ENCODE measurements at regions not wholly inside any gene's neighbourhood (a gene's known extent, or its start where the extent isn't known, plus 50 kb on each side); places are given as distances from the start of the nearest gene placed in this dataset.
"Not testable (repeated sequence)": the region's sequence is repeated elsewhere in the genome, so short reads cannot be mapped to it uniquely, and the experiment has no call there.

DNA sequence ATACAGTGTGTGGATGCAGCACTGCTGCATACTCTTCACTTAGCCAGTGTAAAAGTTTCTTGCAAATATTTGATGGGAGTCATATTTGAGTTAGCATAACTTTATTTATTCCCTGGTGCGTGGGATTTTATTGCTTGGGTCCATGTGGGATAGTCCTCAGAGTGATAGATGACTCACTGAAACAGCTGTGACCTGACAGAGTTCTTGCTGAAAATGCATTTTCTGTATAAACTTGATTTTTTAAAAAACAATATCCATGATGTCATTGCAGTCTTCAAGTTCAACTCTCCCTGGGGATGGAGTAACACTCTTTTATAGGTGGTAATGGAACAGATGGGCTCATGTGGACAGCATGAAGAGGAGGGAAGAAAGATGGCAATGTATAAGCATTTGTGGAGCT, 310.0 kb downstream of the PPP1R3A start:
- no peak for DNase-seq (ENCODE audit: low read depth)
- no peak for TF ChIP-seq CTCF (IDR thresholded peaks at IDR 0.05; ENCODE audit: control insufficient read depth, insufficient read depth, low read depth, low read length, missing control alignments)
- H3K4me3 ChIP-seq (ENCODE audit: control insufficient read depth, low read depth, low read length) = no peak overlapping the region

DNA sequence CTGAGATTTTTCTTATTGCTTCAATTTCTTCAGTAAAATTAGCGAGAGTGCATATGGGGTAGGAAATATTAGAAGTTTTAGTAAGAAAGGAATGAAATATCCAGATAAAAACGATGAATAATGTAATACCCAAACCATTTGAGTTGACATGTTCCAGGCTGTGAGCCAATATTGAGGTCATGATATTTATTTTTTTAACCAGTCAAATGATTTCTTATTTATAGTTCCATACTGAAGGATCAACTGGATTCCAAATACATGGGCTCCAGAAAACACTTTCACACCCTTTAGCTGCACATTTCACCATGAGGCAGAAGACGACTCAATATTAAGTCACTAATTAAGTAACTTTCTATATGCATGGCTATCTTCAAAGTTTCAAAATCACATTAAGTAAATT, 312.5 kb downstream of the PPP1R3A start:
- H3K4me3 ChIP-seq (ENCODE audit: control insufficient read depth, low read depth, low read length) = no peak overlapping the region
- DNase-seq (ENCODE audit: low read depth) = no peak
- no peak for TF ChIP-seq CTCF (IDR thresholded peaks at IDR 0.05; ENCODE audit: control insufficient read depth, insufficient read depth, low read depth, low read length, missing control alignments)

DNA sequence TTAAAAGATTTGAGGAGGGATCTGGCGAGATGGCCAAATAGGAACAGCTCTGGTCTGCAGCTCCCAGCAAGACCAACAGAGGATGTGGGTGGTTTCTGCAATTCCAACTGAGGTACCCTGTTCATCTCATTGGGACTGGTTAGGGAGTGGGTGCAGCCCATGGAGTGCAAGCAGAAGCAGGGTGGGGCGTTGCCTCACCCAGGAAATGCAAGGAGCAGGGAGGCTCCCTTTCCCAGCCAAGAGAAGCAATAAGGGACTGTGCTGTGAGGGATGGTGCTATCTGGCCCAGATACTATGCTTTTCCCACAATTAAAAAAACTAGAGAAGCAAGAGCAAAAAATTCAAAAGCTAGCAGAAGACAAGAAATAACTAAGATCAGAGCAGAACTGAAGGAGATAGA, 318.4 kb downstream of the PPP1R3A start:
- H3K4me3 ChIP-seq (ENCODE audit: control insufficient read depth, low read depth, low read length); DNase-seq (ENCODE audit: low read depth): not testable (repeated sequence)

DNA sequence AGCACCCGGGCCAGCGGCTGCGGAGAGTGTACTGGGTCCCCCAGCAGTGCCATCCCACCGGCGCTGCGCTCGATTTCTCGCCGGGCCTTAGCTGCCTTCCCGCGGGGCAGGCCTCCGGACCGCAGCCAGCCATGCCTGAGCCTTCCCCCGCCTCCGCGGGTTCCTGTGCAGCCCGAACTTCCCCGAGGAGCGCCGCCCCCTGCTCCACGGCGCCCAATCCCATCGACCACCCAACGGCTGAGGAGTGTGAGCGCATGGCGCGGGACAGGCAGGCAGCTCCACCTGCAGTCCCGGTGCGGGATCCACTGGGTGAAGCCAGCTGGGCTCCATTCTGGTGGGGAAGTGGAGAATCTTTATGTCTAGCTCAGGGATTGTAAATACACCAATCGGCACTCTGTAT, 325.4 kb downstream of the PPP1R3A start:
- not testable (repeated sequence) for DNase-seq (ENCODE audit: low read depth)

DNA sequence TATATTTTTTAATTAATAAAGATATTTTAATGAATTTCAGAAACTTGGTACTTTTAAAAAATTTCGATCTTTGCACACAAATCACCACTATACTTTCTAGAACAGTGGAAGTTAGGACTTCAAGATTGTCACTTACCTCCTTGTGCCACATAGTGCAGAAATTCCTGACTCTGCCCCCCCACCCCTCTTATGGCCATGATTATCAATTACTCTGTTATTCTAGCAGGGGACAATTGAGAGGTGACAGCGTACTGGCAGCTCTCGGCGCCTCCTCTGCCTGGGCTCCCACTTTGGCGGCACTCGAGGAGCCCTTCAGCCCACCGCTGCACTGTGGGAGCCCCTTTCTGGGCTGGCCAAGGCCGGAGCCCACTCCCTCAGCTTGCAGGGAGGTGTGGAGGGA, 325.9 kb downstream of the PPP1R3A start:
- H3K4me3 ChIP-seq (ENCODE audit: control insufficient read depth, low read depth, low read length) = not testable (repeated sequence)

More for the DNA sequence above, 325.4 kb downstream of the PPP1R3A start:
- not testable (repeated sequence) for H3K4me3 ChIP-seq (ENCODE audit: control insufficient read depth, low read depth, low read length)

GRCh38 chr7:113582471-113582870, 336.3 kb downstream of the PPP1R3A start:
- no peak overlapping the region for H3K4me3 ChIP-seq (ENCODE audit: control insufficient read depth, low read depth, low read length)
- no peak for TF ChIP-seq CTCF (IDR thresholded peaks at IDR 0.05; ENCODE audit: control insufficient read depth, insufficient read depth, low read depth, low read length, missing control alignments)
- no peak for DNase-seq (ENCODE audit: low read depth)

More for the DNA sequence above, 325.9 kb downstream of the PPP1R3A start:
- DNase-seq (ENCODE audit: low read depth) = not testable (repeated sequence)

DNA sequence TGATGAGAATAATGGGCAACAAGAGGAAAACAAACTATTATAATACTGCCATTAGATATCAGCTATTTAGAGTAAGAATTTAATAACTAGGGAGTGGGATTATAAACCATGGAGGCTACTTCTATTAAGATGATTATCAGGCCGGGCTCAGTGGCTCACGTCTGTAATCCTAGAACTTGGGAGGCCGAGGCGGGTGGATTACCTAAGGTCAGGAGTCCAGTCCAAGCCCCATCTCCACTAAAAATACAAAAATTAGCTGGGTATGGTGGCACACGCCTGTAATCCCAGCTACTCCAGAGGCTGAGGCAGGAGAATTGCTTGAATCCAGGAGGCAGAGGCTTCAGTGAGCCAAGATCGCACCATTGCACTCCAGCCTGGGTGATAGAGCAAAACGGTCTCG, 355.6 kb downstream of the PPP1R3A start:
- not testable (repeated sequence) for H3K4me3 ChIP-seq (ENCODE audit: control insufficient read depth, low read depth, low read length); DNase-seq (ENCODE audit: low read depth)

DNA sequence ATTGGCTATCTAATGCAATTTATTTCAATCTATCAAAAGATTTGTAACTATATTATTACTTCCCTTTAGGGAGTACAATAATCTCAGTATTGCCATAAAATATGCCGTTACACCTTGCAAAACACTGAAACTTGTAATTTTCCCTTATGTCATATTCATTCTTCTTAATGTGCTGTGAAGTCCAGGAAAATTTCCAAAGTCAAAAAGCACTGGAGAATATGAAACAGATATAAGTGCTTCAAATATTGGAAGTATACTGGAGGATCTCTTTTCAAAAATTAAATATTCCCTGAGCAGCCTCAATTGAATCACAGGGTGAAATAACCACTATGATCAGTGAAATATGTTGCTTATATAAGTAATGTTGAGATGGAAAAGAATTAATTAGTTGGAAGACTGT, 356.0 kb downstream of the PPP1R3A start:
- DNase-seq (ENCODE audit: low read depth) = no peak

DNA sequence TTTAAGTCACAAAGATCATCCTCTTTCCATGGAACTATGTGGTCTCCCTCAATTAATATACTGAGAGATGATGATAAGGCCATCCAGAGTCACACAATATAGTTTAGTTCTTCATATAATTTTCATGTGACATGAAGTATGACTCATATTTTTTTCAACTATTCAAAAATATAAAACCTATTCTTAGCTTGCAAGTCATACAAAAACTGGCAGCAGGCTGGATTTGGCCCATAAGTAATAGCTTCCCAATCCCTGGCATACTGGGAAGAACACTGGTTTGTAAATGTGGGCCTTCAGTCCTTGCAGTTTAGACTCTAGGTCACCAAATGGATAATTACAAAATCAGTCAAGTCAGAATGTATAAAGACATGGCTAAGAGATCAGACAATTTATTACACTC, 356.6 kb downstream of the PPP1R3A start:
- TF ChIP-seq CTCF (IDR thresholded peaks at IDR 0.05; ENCODE audit: control insufficient read depth, insufficient read depth, low read depth, low read length, missing control alignments) = no peak
- H3K4me3 ChIP-seq (ENCODE audit: control insufficient read depth, low read depth, low read length) = no peak overlapping the region
- DNase-seq (ENCODE audit: low read depth) = no peak

More for the DNA sequence above, 356.0 kb downstream of the PPP1R3A start:
- TF ChIP-seq CTCF (IDR thresholded peaks at IDR 0.05; ENCODE audit: control insufficient read depth, insufficient read depth, low read depth, low read length, missing control alignments) = no peak
- no peak overlapping the region for H3K4me3 ChIP-seq (ENCODE audit: control insufficient read depth, low read depth, low read length)
